Central memory CD4-positive, alpha-beta T cell (primary cell): ENCODE measurements at regions not wholly inside any gene's neighbourhood (a gene's known extent, or its start where the extent isn't known, plus 50 kb on each side); places are given as distances from the start of the nearest gene placed in this dataset.

Source experiments
- DNase-seq: peaks from one replicate; pipeline ENCODE4 v3.0.0; 2022

DNA sequence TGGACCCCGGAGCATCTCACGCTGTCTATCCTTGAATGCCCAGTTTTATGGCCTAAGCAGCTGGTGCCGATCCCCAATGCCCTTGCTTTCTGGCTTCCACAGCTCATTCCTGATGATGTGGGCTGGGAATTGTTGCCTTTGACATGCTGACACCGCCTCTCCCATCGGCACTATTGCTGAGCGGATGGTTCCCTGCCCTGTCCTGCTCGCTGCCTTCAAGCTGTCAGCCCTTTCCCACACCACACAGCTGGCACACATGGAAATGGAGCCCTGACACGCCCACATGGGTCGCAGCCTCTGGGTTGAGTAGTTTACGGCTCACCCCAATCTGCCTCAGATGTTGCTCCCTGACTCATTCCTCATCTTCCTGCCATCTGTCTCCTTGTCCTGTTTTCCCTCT is 110.2 kb upstream of the SESN3 start:
- DNase-seq, result no peak

DNA sequence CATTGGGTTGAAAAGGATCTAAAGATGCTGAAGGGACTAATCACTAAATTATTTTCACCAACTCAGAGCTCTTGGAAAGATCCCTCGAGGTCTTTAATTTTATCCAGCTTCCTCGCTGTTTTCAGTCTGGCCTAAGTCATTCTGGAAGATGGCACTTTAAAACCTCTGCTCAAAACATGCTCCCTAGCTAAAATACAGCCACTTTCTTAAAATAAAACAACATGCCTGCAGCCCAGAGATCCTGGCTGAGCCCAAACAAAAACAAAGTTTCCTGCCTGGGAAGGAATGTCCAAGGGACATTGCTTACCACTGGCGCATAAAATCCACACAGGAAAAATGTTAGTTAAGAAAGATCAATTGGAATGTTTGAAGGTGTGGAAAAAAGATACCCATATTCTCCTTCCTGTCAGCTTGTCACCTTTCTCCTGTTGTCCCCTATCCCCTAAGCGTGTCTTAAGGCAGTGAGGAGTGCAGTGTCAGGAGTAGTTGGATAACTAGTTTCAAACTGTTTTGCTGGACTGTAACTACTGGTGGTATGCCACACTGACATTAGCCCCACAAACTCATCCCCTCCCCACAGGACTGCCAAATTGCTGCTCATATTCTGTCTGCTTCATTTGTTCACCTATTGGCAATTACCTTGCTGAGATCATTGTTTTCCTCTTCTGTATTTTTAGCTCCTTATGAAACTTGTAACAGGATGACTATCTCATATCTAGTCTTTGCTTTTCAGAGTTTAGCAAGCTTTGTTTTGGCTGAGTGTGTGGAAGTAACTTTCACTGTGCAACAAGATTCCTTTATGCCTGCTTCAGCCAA is 108.3 kb upstream of the SESN3 start:
- DNase-seq, result no peak

DNA sequence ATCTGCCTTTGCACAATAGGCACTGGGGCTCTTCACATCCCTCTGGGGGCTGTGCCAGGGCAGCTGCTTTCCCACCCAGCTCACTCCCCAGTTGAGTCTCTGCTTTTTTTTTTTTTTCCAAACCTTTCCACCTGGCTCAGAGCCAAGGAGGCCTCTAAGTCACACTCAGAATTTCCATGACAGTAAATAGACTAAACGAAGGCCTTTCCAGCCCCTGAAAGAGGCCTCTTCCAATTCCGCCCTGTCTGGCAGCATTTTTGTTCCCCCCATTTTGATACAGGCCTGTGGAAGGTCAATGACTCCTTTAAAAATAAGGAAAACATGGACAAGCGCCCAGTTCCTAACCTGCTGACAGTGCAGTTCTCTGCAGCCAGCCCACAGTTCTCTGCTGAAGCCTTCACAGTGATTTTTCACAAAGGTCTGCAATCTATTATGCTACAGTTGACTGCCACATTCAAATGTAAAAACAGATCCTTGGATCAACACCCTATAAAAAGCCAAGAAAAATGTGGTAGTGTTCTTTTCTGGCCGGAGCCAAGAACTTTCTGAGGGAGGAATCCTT is 107.5 kb upstream of the SESN3 start:
- DNase-seq, result no peak

DNA sequence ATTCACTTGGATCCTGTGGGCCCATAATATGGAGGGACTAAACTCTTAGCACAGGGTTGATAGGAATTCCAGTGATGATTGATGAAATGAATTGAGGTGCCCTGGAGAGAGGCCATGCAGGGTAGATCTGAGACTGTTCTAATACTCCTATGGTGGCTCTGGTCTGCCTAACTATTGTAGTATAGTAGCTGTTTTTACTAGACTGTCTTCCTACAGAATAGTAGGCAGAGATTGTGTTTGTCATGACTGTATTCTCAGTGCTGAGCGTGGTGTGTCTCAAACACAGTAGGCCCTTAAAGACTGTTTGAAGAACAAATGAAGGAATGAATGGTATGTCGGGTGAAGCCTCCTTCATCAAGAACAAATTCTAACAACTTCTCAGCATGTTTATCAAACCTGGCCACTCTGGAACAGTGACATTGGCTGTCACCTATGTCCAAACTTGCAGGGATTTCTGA is 107.0 kb upstream of the SESN3 start:
- no peak for DNase-seq

DNA sequence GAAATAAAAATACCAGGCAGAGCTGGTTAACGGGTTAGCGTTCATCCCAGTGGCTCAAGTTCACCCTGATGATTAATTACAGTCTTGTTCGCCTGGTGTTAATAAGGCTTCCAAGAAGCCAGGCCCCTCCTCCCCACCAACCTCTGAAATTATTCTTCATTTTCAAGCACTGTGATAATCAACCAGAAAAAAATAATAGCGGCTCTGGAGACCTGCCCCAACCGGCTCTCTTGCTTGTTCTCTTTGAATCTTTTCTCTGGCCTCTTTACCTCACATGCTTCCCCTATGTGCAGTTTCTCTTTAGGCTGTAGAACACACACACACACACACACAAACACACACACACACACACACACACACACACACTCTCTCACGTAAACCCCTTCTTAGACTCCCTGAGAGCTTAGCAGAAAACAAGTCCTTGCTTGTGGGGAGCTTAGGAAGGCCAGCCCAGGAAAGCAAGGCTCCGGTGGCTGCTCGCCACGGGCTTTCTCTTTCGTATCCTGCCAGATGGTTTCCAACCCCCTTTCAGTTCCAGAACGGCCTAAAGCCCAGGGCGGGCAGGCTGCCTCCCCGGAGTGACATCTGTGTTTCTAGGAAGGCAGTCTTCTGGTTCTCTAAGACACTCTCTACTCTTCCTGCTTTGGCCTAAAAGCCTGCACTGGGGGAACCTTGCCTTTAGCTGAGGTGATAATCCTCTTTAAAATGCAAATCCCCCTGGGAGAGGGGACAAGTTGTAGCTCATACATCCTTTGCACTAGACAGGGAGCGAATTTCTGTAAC is 106.4 kb upstream of the SESN3 start:
- peak; percentile 24 for DNase-seq

DNA sequence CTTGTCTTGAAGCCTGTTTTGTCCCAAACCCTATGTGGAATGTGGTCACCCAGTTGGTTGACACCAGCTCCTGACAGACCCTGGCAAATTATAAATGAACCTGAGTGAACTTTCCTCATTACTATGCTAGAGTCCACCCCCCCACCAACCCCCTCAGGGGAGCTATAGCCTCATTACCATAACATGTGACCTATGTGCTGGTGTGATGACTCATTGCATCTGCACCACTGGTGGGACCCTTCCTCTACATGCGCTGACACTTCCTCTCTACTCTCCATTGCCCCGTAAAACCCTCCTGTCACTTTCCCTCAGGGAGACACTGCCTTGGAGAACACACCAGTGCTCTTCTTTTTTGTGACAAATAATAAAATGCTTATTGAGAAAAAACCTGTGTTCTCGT is 105.0 kb upstream of the SESN3 start:
- no peak for DNase-seq

DNA sequence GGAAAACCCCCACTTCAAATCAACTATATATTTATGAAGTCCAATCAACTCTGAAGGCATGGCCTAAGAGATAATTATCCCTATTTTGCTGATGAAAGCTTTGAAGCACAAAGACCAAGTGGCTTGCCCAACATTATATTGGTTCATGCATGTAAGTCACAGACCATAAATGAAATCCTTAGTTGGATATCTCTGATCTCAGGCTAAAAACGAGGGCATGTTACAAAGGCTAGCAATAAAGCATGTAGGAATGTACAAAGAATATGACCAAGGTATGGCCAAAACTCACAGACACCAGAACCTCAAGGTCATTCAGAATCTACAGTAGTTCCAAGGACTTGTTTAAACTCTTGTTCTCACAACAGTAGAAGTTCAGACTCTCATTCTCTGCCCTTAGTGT is 100.2 kb upstream of the SESN3 start:
- DNase-seq, result no peak

DNA sequence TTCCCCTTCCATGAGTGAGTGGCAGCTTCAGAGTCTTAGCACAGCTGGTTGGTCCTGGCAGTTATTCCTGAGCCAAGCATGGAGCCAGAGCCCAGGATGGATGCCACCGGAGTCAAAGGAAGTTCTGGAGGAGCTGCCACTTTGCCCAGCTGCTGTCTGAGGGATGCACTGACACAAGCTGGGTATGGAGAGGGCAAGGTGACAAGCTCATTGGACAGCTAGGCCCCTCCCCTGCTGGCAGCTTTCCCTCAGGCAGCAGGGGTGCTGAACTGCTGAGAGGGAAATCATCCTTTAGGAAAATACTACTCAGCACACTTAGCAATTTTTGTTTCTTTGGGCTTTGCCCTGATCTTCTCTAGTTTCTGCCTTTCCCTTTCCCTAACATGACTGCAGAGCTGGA is 99.3 kb upstream of the SESN3 start:
- no peak for DNase-seq

DNA sequence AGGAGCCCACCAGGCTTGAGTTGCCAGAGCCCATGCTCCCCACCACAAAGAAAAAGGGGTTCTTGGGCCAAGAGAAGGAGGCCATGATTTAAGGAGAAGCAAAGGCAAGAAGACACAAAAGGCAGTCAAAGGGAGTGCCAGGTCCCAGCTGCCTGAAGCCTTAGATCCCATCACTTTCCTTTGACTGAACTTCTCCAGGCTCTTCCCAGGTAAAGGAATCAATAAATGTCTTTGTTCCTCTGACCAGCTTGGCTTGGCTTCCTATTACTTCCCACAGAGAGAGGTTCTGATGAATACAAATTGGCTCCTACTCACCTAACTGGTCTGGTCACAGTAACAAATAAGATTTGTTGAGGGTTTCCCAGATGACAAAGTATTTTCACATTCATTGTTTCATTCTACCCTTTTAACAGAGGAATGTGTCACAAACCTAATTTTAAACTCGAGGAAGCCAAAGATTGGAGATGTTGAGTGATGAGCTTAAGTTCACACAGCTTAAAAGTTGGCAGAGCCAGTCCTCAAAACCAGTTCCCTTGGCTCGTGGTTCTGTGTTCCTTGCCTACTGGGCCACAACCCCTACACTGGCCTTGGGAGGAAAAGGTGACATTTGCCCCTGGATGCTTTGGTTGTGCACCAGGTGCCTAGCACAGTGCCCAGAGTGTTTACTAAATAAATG is 96.4 kb upstream of the SESN3 start:
- no peak for DNase-seq

DNA sequence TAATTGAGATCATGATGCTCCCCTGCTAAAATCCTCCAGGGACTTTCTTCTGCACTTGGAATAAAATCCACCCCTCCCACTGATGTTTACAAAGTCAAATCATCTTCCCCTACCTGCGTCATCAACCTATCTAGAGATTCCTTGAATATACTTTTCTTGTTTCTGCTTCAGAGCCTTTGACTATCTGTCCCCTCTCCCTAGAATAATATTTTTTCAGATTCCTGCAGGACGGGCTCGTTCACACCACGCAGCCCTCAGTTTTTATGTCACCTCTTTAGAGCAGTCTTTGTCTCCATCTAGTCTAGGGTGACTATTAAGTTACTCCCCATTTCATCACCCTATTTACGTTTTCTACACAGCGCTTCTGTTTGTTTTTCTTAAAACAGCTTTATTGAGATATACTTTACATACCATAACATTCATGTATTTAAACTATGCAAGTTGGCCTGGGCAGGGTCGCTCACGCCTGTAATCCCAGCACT is 94.8 kb upstream of the SESN3 start:
- DNase-seq, result no peak

DNA sequence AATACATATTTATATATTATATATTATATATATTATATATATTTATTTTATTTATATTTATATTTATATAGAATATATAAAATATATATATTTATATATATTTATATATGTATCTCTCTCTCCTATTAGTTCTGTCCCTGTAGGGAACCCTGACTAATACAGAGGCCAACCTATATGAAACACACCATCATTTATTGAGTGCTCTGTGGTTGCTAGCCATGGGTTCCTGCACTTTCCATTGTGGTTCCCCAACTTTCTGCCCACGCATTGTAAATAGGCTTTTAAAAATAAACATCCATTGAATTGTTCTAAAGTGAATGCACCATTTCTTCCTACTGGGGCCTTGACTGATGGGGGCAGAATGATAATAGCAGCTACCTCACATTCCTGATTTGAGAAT is 93.8 kb upstream of the SESN3 start:
- no peak for DNase-seq

DNA sequence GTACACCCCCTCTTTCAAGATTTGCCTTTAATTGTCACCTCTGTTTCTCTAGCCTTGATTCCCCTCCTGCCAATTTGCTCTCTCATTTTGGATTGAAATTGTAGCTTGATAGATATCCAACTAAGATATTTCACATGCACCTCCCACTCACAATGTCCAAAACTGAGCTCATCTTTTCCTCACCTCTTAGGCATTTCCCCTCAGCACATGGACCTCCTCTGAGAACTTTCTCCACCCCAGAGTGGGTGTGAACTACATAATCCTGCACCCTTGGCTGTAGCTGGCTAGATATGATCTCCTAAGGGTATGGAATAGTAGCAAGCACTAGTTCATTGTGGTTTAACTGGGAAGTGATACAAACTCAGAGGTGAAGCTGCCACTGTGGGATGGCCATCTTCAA is 91.5 kb upstream of the SESN3 start:
- no peak for DNase-seq

DNA sequence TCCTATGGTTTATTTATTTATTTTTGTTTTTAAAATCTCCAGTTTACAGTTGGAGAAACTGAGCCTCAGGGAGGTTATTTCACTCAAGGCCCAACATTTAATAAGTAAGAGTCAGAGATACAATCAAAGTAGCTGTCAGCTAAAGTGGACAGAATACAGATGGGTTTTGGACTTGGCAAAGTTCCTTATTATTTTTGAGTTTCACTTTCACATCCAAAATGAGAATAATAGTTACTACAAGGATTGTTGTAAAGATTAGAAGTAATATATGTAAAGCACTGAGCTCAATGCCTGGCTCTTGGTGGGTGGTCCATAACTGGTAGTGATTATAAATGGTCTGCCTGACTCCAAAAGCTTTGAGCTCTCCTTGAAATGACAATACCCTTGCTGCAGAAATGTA is 87.5 kb upstream of the SESN3 start:
- DNase-seq, result no peak

DNA sequence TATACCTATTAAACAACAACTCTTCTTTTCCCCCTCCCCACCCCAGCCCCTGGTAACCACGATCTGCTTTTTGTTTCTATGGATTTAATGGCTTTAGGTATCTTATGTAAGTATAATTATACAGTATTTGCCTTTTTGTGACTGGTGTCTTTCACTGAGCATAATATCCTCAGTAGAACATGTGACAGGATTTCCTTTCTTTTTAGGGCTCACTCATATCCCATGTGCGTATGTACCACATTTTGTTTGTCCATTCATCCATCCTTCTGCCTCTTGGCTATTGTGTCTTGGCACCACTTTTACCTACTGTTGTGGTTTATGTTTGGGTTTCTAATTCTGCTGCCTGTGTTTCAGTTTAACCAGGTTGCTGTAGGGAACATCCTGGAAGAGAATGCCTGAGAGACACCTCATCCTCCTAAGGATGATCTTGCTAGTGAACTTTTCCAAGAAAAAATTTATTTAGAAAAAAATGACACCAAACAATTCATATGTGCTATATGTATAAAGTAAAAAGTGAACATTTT is 77.6 kb upstream of the SESN3 start:
- DNase-seq, result no peak

DNA sequence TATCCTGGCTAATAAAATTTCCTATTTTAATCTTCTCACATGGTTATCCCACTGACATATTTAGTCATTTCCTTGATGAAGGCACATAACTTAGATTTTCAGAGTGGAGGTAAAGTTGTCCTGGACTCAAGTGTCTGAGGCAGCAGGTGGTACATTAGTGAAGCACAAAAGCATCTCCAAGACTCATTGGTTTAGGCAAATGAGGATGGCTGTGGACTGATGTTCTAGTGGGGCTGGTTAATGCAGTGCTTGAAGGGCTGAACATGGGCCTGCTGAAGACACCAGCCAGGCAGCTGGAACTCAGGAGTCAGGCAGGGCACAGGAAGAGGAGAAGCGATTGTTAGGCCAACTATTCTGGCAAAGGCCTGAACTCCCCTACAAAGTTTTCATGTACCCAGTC is 76.3 kb upstream of the SESN3 start:
- no peak for DNase-seq

DNA sequence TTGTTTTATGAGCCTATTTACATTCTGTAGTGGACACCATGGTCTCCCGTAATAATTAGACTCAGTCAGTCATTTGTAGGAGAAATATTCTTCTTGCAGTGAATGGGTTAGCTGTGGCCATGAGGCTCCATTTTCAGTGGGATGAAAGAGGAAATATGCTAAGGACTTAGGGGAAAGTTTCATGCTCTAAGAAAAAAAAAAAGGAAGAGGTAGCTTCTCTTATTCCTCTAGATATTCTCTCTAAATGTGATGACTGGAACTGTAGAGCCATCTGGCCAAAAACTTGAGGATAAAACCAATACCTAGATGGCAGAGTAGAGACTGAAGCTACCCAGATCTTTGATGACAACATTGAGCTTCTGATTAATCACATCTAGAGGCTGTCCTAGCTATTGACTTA is 75.8 kb upstream of the SESN3 start:
- DNase-seq, result no peak

DNA sequence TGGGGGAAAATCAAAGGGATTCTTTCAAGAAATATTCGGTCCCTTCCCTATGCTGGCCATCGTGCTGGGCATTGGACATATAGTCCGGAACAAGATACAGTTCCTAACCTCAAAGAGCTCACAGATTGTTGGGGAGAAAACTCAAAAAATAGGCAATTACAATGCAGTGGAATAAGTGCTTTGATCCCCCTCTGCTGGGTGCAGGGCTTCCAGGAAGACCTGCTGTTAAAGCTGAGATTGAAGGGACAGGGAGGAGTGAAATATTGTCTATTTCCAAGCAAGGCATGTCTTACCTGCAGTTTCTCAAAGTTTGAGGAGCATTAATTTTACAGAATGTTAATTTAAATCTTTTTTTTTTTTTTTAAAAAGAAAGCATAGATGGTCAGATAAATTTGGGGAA is 75.1 kb upstream of the SESN3 start:
- DNase-seq, result no peak

DNA sequence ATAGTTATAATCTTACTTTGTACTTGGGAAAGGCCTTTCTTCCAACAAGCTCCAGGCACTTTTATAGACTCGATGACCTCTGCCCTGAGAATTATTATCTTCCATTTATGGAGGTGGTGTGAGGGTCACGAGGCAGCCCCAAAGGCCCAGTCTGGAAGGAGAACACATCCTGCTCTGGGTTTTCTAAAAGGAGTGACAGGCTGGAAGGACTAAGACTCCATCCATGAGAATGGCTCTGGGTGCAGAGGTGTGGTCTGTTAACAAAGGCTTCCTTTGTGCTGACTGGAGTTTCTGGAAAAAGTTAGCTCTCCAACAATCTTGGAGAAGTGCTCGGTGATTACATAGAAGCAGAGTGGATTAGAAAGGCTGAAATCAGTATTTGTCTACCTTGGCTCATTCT is 74.7 kb upstream of the SESN3 start:
- DNase-seq, result no peak

DNA sequence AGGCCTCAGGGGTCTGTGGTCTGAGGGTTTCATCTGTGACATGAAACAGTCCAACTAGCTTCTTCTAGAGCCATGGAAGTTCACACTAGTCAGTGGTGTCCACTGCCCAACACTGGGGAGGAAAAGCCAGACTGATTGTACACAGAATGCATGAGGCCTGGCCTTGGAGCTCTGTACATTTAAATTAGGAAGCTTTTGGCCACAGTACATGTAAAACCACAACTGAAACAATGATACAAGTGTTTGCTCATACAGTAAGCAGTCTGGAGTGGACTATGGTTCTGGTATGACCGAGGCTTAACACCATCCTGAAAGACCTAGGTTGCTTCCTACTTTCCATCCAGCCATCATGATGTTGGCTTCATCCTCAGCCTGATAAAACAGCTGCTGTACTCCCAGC is 73.8 kb upstream of the SESN3 start:
- DNase-seq, result no peak

DNA sequence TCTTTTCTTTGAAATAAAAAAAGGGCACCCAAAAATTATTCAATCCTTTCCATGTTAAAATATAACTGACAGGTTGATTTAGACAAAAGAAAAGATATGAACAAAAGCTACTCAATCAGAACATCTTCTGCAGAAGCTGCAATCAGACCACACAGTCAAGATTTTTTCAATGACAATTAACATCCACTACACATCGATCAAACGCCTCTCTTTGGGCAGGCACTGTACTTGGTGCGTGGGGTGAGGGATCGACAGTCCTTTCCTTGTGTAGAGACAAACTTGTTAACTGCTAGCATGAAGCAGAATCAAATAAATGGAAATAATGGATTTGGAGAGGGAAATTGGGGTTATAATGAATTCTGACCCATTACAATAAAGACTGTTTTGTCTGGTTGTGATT is 71.2 kb upstream of the SESN3 start:
- no peak for DNase-seq

DNA sequence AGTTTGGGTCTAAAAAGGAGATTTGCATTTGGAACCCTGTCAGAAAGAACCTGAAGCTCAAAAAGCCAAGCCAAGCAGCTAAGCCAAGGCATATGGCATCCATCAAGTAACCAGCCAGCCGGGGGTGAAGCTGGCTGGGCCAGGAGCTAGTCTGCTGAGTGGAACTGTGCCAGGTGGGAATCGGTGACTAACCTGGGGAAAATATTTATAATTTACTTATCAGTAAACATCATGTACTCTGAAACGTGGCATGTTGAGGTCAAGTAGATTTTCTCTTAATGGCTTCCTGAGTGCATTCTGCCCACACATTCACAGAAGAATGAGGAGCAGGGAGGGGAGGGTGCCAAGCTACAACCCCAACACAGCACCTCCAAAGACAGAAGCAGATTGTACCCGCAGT is 70.5 kb upstream of the SESN3 start:
- DNase-seq, result no peak

DNA sequence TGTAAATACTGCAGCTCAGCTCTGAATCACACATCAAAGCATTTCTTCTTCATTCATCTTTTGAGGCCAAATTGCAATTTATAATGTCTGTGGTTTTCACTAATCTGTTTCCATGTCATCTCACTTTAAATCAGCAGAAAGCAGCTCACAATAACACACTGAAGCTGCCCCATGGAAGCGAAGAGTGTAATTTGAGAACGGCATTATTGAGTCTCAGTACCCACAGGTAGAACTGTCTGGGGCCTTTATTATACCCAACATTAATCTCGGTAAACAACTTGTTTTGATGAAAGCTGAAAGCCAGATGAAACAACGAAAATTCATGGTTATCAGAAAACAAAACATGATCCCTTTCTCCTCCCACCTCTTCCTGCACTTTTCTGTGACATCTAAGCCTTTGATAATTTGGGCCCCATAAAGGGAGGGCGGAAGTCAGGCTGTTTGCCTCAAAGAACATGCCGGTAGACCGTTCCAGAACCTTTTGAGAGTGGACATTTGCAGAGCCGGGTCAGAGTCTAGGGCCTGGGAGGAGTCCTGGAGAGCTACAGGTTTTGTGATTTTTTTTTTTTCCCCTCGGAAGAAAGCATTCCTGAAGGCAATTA is 68.2 kb upstream of the SESN3 start:
- DNase-seq, result peak; percentile 27
